ENCODE measurements at regions not wholly inside any gene's neighbourhood (a gene's known extent, or its start where the extent isn't known, plus 50 kb on each side); places are given as distances from the start of the nearest gene placed in this dataset.

- H4K20me1 ChIP-seq (replicated peaks in 1 of 2; ENCODE audit: control insufficient read depth in 1 of 2, insufficient read depth in 2 of 2, low read length in 2 of 2), result no peaks in the 10 kb centered on the region
- FAIRE-seq, result no peak
- TF ChIP-seq MAFK (IDR thresholded peaks at IDR 0.05; ENCODE audit: low read depth, low read length) (no peak), GABPA (IDR thresholded peaks at IDR 0.05; ENCODE audit: borderline replicate concordance, insufficient read depth, low read length) (no peak), ZNF274 (IDR thresholded peaks at IDR 0.05; ENCODE audit: borderline replicate concordance, extremely low read depth, low read length) (no peak), TCF12 (IDR thresholded peaks at IDR 0.05; ENCODE audit: low read depth, low read length) (no peak), CEBPB (IDR thresholded peaks at IDR 0.05; ENCODE audit: low read depth, low read length) (no peak), RAD21 (IDR thresholded peaks at IDR 0.05 in 1 of 2, conservative IDR thresholded peaks at IDR 0.05 in 1 of 2; ENCODE audit: low read depth in 2 of 2, low read length in 2 of 2) (no peak), USF2 (IDR thresholded peaks at IDR 0.05; ENCODE audit: low read length) (no peak), SP4 (IDR thresholded peaks at IDR 0.05; ENCODE audit: low read length) (no peak), POLR2A (IDR thresholded peaks at IDR 0.05; ENCODE audit: control extremely low read depth in 1 of 2, low read depth in 2 of 2, low read length in 2 of 2) (no peak), JUND (IDR thresholded peaks at IDR 0.05; ENCODE audit: low read length) (no peak), HDAC2 (IDR thresholded peaks at IDR 0.05; ENCODE audit: borderline replicate concordance in 1 of 2, low read depth in 2 of 2, low read length in 2 of 2) (no peak), SIX5 (IDR thresholded peaks at IDR 0.05; ENCODE audit: low read depth, low read length) (no peak), HDAC6 (IDR thresholded peaks at IDR 0.05; ENCODE audit: low read depth, low read length) (no peak), SRF (IDR thresholded peaks at IDR 0.05; ENCODE audit: low read depth, low read length) (no peak), SP1 (IDR thresholded peaks at IDR 0.05; ENCODE audit: low read depth, low read length) (no peak)
These were observed 67.7 kb upstream of the ZDHHC17 start for GRCh38 chr12:76696186-76696585.

More at GRCh38 chr12:76696186-76696585, 67.7 kb upstream of the ZDHHC17 start:
- no peak overlapping the region for H3K4me3 ChIP-seq (ENCODE audit: extremely low read depth in 1 of 4, insufficient read depth in 2 of 4, low read depth in 3 of 4, low read length in 4 of 4)
- no peaks in the 10 kb centered on the region for H3K9me3 ChIP-seq (ENCODE audit: insufficient read depth in 2 of 2, low read depth in 1 of 2, low read length in 1 of 2)
- no peaks in the 10 kb centered on the region for H3K23me2 ChIP-seq (ENCODE audit: low read depth, low read length)
- no peak overlapping the region for H3K23ac ChIP-seq (ENCODE audit: insufficient read length)
- POLR2A ChIA-PET (ENCODE audit: partially characterized antibody), result no interaction called here
- H3K14ac ChIP-seq (ENCODE audit: insufficient read length), result no peak overlapping the region
- 90% methylated on average over 4 of the region's 4 CpGs; no CpG with 5 or more reads in 1 of the 2 experiments for WGBS, 2 experiments (ENCODE audit: extremely low coverage in 1 of 2, insufficient coverage in 1 of 2, insufficient read length in 1 of 2, insufficient replicate concordance in 2 of 2, low coverage in 1 of 2, low lambda C conversion rate in 2 of 2, missing lambda C conversion rate in 1 of 2)
- peaks cover 5 to 12% (median 6%) of the 10 kb centered on the region in 4 experiments; a peak in 6 of 7 replicates for H3K4me1 ChIP-seq (replicated peaks in 1 of 4; ENCODE audit: control insufficient read depth in 3 of 4, insufficient read depth in 4 of 4, low read length in 3 of 4)
- CTCF ChIA-PET (ENCODE audit: partially characterized antibody), result interaction anchor here (0.6 to 1.0 kb wide), 2 partner anchors 9 to 17 kb away, joined by 3 read pairs; no protein-coding TSS in a partner anchor
- no peaks in the 10 kb centered on the region for H3K79me2 ChIP-seq (ENCODE audit: control insufficient read depth in 1 of 2, insufficient read depth in 2 of 2, low read length in 2 of 2)
- H3K18ac ChIP-seq (ENCODE audit: extremely low read depth, low read length), result no peak overlapping the region
- no peak overlapping the region for H2BK15ac ChIP-seq (ENCODE audit: low read length)
- H4K5ac ChIP-seq (ENCODE audit: insufficient read length, low read depth, low read length), result no peak overlapping the region
- H2BK20ac ChIP-seq (ENCODE audit: low read length), result no peak overlapping the region
- no peak overlapping the region for H2BK5ac ChIP-seq (ENCODE audit: low read depth, low read length)
- H3K4ac ChIP-seq (replicated peaks; ENCODE audit: insufficient read length, low read depth, low read length), result no peak overlapping the region
- H3K9ac ChIP-seq (replicated peaks in 1 of 4; ENCODE audit: extremely low read depth in 1 of 4, low read depth in 3 of 4, low read length in 3 of 4), result no peak overlapping the region
- no peak overlapping the region for H2AK5ac ChIP-seq (ENCODE audit: low read depth, low read length)
- no peak overlapping the region for H4K8ac ChIP-seq (ENCODE audit: extremely low read depth, insufficient read depth, low read length)
- no peak overlapping the region for H3K56ac ChIP-seq (replicated peaks; ENCODE audit: insufficient read length, low read depth, low read length)
- no peaks in the 10 kb centered on the region for H3K79me1 ChIP-seq (ENCODE audit: low read depth, low read length)
- H3K27ac ChIP-seq (ENCODE audit: low read depth, low read length), result no peak overlapping the region
- H4K91ac ChIP-seq (replicated peaks; ENCODE audit: insufficient read length, low read length), result no peak overlapping the region
- H3K4me2 ChIP-seq (ENCODE audit: insufficient read depth in 1 of 2, low read depth in 2 of 2, low read length in 2 of 2), result no peak overlapping the region
- no peak overlapping the region for H2BK12ac ChIP-seq (ENCODE audit: low read depth, low read length)
- no peak overlapping the region for H2AFZ ChIP-seq (ENCODE audit: low read length)
- no peak for DNase-seq (ENCODE audit: low read depth in 1 of 2, low spot score in 2 of 2)
- no peaks in the 10 kb centered on the region for H3K36me3 ChIP-seq (ENCODE audit: control insufficient read depth in 2 of 4, insufficient read depth in 4 of 4, low read length in 3 of 4)
- no peaks in the 10 kb centered on the region for H3K27me3 ChIP-seq (replicated peaks in 1 of 4; ENCODE audit: control insufficient read depth in 3 of 4, extremely low read depth in 1 of 4, insufficient read depth in 3 of 4, low read length in 3 of 4)
- H2BK120ac ChIP-seq (replicated peaks; ENCODE audit: low read depth, low read length), result no peak overlapping the region

Measured in H1 (cell line).